ENCODE measurements at regions not wholly inside any gene's neighbourhood (a gene's known extent, or its start where the extent isn't known, plus 50 kb on each side); places are given as distances from the start of the nearest gene placed in this dataset.

DNA sequence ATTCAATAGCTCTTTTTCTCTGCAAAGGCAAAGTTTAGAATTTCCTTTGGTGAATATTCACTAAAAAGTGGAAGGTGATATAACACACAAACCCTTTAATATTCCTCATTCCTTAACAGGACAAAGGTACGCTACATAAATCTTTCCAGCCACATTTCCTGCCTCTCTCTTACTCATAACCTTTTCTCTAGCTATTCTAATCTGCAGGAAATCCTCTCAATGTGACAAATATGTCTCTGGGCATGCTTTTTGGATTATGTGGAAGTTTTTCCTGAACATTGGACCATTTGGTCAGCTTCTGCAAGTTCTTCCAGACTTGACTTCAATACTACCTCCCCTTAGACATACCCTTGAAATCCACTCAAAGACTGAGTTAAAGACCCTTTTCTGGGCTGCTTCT lies 186.3 kb upstream of the TUSC1 start:
- no peak for TF ChIP-seq ZNF274 (IDR thresholded peaks at IDR 0.05; ENCODE audit: borderline replicate concordance, extremely low read depth, low read length)
- TF ChIP-seq, protein P1, sequence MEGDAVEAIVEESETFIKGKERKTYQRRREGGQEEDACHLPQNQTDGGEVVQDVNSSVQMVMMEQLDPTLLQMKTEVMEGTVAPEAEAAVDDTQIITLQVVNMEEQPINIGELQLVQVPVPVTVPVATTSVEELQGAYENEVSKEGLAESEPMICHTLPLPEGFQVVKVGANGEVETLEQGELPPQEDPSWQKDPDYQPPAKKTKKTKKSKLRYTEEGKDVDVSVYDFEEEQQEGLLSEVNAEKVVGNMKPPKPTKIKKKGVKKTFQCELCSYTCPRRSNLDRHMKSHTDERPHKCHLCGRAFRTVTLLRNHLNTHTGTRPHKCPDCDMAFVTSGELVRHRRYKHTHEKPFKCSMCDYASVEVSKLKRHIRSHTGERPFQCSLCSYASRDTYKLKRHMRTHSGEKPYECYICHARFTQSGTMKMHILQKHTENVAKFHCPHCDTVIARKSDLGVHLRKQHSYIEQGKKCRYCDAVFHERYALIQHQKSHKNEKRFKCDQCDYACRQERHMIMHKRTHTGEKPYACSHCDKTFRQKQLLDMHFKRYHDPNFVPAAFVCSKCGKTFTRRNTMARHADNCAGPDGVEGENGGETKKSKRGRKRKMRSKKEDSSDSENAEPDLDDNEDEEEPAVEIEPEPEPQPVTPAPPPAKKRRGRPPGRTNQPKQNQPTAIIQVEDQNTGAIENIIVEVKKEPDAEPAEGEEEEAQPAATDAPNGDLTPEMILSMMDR (IDR thresholded peaks at IDR 0.05; ENCODE audit: control extremely low read depth in 1 of 3, insufficient read depth in 1 of 3, low read depth in 1 of 3, low read length in 3 of 3), result no peak
- TF ChIP-seq POLR2A (IDR thresholded peaks at IDR 0.05; ENCODE audit: control extremely low read depth in 1 of 2, low read depth in 2 of 2, low read length in 2 of 2), result no peak
- TF ChIP-seq TCF12 (IDR thresholded peaks at IDR 0.05; ENCODE audit: low read depth, low read length), result no peak
- no peak for TF ChIP-seq EP300 (IDR thresholded peaks at IDR 0.05; ENCODE audit: borderline replicate concordance in 1 of 2, low read depth in 2 of 2, low read length in 2 of 2)
- TF ChIP-seq CHD1 (IDR thresholded peaks at IDR 0.05; ENCODE audit: low read depth, low read length), result no peak
